Psoas muscle (tissue), 7 donors: ENCODE measurements at regions not wholly inside any gene's neighbourhood (a gene's known extent, or its start where the extent isn't known, plus 50 kb on each side); places are given as distances from the start of the nearest gene placed in this dataset.

Experiments
- ATAC-seq, 4 donors: fragments of 200-7000 bp; cut with Tn5 transposase; one replicate each; pipeline ENCODE4 v1.9.1; 2020; ENCODE audit warnings: moderate library complexity in 3 of 4, mild to moderate bottlenecking in 2 of 4
- DNase-seq, 2 donors: peaks; one replicate each; pipeline ENCODE4 v3.0.0-alpha.2; 2020
- H3K27ac ChIP-seq: fragments of 200-600 bp; one replicate; pipeline ENCODE4 v1.8.0; 2022
- H3K27me3 ChIP-seq, 3 donors: fragments of 200-600 bp in 1 of 3; one replicate each; pipeline versions ENCODE4 v1.6.1 to v1.8.0; 2013 to 2022; ENCODE audit warnings: low read length in 2 of 3, mild to moderate bottlenecking in 2 of 3, moderate library complexity in 1 of 3; ENCODE audit not compliant: insufficient read depth in 3 of 3
- H3K36me3 ChIP-seq, 2 donors: fragments of 200-600 bp in 1 of 2; one replicate each; pipeline versions ENCODE4 v1.6.1 to v1.8.0; 2013 to 2022; ENCODE audit warnings: low read depth in 1 of 2, mild to moderate bottlenecking in 1 of 2, moderate library complexity in 1 of 2; ENCODE audit not compliant: insufficient read depth in 1 of 2
- H3K4me1 ChIP-seq: fragments of 200-600 bp; one replicate; pipeline ENCODE4 v1.8.0; 2022
- H3K4me3 ChIP-seq: fragments of 200-600 bp; one replicate; pipeline ENCODE4 v1.8.0; 2022; ENCODE audit warnings: mild to moderate bottlenecking
- H3K9me3 ChIP-seq: fragments of 200-600 bp; one replicate; pipeline ENCODE4 v1.8.0; 2022
- CTCF ChIP-seq: fragments of 200-600 bp; IDR thresholded peaks from one replicate; pipeline ENCODE4 v1.8.0; 2022; ENCODE audit warnings: antibody characterized with exemption
- WGBS, 3 donors: extraction: QIAGEN DNeasy Blood & Tissue Kit; methylation state at CpG; one replicate each; pipeline versions ENCODE4 v1.1.6 to v1.1.7; 2013; 5-methylcytosine and 5-hydroxymethylcytosine counted together
- intact Hi-C, 2 donors: fragments of 100-400 bp; cut with DNase I; formaldehyde crosslinking; loops; one replicate each; pipeline versions ENCODE4 v1.11.0 to v1.14.2; 2022
- donor health status: healthy with polysubstance abuse.
- donor health status: DM: no; HTN: no; CAD: no; lungs with moderate emphysema.
- donor health status: Bipolar disorder and iron deficiency.
- donor health status: healthy.
- donor health status: DM: yes; HTN: yes; CAD: no.
- donor health status: DM: no; HTN: no; CAD: no.
- donor health status: DM: yes; HTN: yes; CAD: no.

- DNase-seq (no peak), ATAC-seq (no peak)
- H3K36me3 ChIP-seq = no peaks in the 10 kb centered on the region
- no peak overlapping the region for H3K27ac ChIP-seq
- H3K4me1 ChIP-seq = no peaks in the 10 kb centered on the region
- peaks cover 0 to 1% (median 0%) of the 10 kb centered on the region in 3 donors for H3K27me3 ChIP-seq
- H3K4me3 ChIP-seq = no peak overlapping the region
- no peaks in the 10 kb centered on the region for H3K9me3 ChIP-seq
- 57 to 66% (median 61%) methylated on average over 4 of the region's 4 CpGs for WGBS, 3 donors
- TF ChIP-seq CTCF = no peak
- intact Hi-C loops = no loop called here
Observed at GRCh38 chr12:127310548-127310947, 956.4 kb upstream of the TMEM132C start.

- WGBS, 3 donors = 46 to 54% (median 52%) methylated on average over 6 of the region's 6 CpGs
- intact Hi-C loops = no loop called here
- TF ChIP-seq CTCF = no peak
Observed at GRCh38 chr12:127311720-127312364, 955.1 kb upstream of the TMEM132C start.

GRCh38 chr12:127324681-127325080 is 942.3 kb upstream of the TMEM132C start:
- no peak for ATAC-seq
- intact Hi-C loops = no loop called here
- Histone ChIP-seq H3K27ac (no peak overlapping the region), H3K4me3 (no peak overlapping the region), H3K9me3 (no peaks in the 10 kb centered on the region), H3K27me3 (peaks cover 0 to 4% (median 0%) of the 10 kb centered on the region in 3 donors), H3K36me3 (no peaks in the 10 kb centered on the region), H3K4me1 (no peaks in the 10 kb centered on the region)
- no peak for DNase-seq
- WGBS, 3 donors = 62 to 71% (median 65%) methylated on average over 4 of the region's 4 CpGs
- no peak for TF ChIP-seq CTCF

More at GRCh38 chr12:127311720-127312364, 955.1 kb upstream of the TMEM132C start:
- Histone ChIP-seq H3K9me3 (no peaks in the 10 kb centered on the region), H3K4me3 (no peak overlapping the region), H3K27me3 (no peaks in the 10 kb centered on the region), H3K36me3 (no peaks in the 10 kb centered on the region), H3K4me1 (no peaks in the 10 kb centered on the region), H3K27ac (no peak overlapping the region)
- ATAC-seq = no peak
- no peak for DNase-seq

- H3K4me3 ChIP-seq = no peak overlapping the region
- no peak for DNase-seq
- intact Hi-C loops = no loop called here
- H3K4me1 ChIP-seq = no peaks in the 10 kb centered on the region
- no peaks in the 10 kb centered on the region for H3K36me3 ChIP-seq
- no peak overlapping the region for H3K27ac ChIP-seq
- no peak for ATAC-seq
- WGBS, 3 donors = 87 to 90% (median 87%) methylated on average over 6 of the region's 6 CpGs
- H3K27me3 ChIP-seq = peaks cover 0 to 4% (median 0%) of the 10 kb centered on the region in 3 donors
- TF ChIP-seq CTCF = no peak
- no peaks in the 10 kb centered on the region for H3K9me3 ChIP-seq
Observed at GRCh38 chr12:127327986-127328385, 939.0 kb upstream of the TMEM132C start.

- Histone ChIP-seq H3K27me3 (peaks cover 0 to 4% (median 0%) of the 10 kb centered on the region in 3 donors), H3K4me1 (no peaks in the 10 kb centered on the region), H3K9me3 (no peaks in the 10 kb centered on the region), H3K27ac (no peak overlapping the region), H3K36me3 (no peaks in the 10 kb centered on the region), H3K4me3 (no peak overlapping the region)
- TF ChIP-seq CTCF = no peak
- no peak for ATAC-seq
- intact Hi-C loops = no loop called here
- no peak for DNase-seq
- WGBS, 3 donors = 45 to 68% (median 51%) methylated on average over 5 of the region's 5 CpGs
Observed at GRCh38 chr12:127328867-127329266, 938.1 kb upstream of the TMEM132C start.
